SW 1271 (cell line): ENCODE measurements at regions not wholly inside any gene's neighbourhood (a gene's known extent, or its start where the extent isn't known, plus 50 kb on each side); places are given as distances from the start of the nearest gene placed in this dataset.
A peak's percentile ranks its signal among the peaks of the same experiment; 100 is the strongest.
"Not testable (repeated sequence)": the region's sequence is repeated elsewhere in the genome, so short reads cannot be mapped to it uniquely, and the experiment has no call there.

ENCODE experiments used
- DNase-seq, 2 experiments: peaks; one replicate each; lab custom pipeline; 2025; lab: John Stamatoyannopoulos, UW

GRCh38 chrX:114006664-114007063 lies 577.2 kb upstream of the HTR2C start:
- no peak for DNase-seq

- no peak for DNase-seq
These were observed 587.1 kb upstream of the HTR2C start for GRCh38 chrX:113996781-113997180.

DNA sequence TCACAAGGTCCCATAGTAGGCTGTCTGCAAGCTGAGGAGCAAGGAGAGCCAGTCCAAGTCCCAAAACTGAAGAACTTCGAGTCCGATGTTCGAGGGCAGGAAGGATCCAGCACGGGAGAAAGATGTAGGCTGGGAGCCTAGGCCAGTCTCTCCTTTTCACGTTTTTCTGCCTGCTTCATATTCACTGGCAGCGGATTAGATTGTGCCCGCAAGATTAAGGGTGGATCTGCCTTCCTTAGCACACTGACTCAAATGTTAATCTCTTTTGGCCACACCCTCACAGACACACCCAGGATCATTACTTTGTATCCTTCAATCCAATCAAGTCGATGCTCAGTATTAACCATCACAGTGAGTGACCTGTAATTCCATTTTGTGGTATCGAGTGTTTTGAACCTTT lies 592.2 kb upstream of the HTR2C start:
- not testable (repeated sequence) for DNase-seq

DNA sequence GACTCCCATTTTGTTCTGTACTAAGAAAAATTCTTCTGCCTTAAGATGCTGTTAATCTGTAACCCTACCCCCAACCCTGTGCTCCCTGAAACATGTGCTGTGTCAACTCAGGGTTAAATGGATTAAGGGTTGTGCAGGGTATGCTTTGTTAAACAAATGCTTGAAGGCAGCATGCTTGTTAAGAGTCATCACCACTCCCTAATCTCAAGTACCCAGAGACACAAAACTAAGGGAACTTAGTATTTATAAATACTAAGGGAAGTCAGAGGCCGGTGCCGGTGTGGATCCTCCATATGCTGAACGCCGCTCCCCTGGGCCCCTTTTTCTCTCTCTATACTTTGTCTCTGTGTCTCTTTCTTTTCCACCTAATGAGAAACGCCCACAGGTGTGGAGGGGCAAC lies 593.2 kb upstream of the HTR2C start:
- DNase-seq: not testable (repeated sequence)

- not testable (repeated sequence) for DNase-seq
These were observed 595.5 kb upstream of the HTR2C start for GRCh38 chrX:113988315-113988935.

- DNase-seq: no peak
These were observed 597.5 kb upstream of the HTR2C start for GRCh38 chrX:113986427-113986826.

DNA sequence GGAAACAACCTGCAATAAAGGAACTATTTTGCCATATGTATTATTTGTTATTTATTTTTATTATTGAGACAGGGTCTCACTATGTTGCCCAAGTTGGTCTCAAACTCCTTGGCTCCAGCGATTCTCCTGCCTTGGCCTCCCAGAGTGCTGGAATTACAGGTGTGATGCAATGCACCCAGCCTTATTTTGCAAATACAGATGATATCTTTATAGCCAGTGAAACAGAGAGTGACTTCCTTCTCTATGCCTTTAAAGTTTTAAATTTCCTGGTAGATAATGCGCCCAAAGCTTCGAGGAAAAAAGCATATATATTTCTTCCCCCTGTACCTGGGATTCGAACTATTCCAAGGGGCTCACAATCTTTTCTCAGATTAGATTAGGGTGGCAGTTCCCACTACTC lies 601.1 kb upstream of the HTR2C start:
- no peak for DNase-seq

- no peak for DNase-seq
These were observed 602.9 kb upstream of the HTR2C start for GRCh38 chrX:113980953-113981352.

GRCh38 chrX:113977887-113978286 lies 606.0 kb upstream of the HTR2C start:
- no peak for DNase-seq

- DNase-seq: no peak
These were observed 608.4 kb upstream of the HTR2C start for GRCh38 chrX:113975441-113975840.

DNA sequence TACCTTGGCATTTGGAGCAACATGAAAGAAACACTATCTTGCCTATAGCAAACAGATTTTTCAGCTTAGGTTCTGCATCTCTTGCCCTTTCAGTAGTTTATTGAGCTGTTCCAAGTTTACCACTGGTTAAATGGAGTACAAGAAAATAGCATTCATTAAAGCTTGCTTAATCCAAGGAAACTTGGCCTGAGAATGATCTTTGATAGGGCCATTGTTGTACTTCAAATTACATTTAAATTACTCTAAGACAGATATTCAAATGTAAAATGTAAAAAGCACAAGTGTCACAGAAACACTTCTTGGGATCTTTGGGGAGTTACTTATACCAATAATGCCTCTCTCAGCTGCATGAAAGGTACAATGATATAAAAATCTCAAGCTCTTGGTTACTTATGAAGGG lies 609.0 kb upstream of the HTR2C start:
- DNase-seq: no peak

- no peak for DNase-seq
These were observed 610.2 kb upstream of the HTR2C start for GRCh38 chrX:113973706-113974105.

DNA sequence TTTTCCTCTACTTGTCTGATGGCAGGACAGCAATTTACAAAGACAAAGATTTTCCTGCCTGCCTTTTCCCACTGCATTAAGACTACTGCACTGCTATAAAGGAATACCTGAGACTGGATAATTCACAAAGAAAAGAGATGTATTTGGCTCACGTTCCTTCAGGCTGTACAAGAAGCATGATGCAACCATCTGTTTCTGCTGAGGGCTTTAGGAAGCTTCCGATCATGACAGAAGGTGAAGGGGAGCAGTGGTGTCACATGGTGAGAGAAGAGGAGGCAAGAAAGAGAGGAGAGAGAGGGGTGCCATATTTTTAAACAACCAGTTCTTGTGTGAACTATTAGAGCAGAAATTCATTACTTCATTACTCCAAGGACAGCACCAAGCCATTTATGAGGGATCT lies 617.1 kb upstream of the HTR2C start:
- DNase-seq: no peak

DNA sequence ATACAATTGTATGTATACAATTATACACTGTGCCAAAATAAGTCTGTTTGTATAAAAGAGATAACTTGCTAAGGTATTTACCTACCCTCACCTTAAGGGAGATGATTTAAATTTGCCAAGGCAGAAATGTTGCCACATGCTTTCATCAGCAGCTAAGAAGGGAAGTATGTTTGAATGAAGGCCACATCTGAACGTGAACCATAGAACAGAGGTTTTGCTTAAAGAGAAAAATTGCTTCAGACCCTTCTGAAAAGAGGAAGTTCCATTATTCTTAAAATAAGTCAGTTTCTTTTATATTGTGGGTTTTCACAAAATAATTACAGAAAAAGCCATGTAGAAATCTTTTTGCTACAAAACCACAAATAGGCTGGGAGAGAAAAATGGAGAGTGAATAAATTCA lies 621.5 kb upstream of the HTR2C start:
- no peak for DNase-seq

DNA sequence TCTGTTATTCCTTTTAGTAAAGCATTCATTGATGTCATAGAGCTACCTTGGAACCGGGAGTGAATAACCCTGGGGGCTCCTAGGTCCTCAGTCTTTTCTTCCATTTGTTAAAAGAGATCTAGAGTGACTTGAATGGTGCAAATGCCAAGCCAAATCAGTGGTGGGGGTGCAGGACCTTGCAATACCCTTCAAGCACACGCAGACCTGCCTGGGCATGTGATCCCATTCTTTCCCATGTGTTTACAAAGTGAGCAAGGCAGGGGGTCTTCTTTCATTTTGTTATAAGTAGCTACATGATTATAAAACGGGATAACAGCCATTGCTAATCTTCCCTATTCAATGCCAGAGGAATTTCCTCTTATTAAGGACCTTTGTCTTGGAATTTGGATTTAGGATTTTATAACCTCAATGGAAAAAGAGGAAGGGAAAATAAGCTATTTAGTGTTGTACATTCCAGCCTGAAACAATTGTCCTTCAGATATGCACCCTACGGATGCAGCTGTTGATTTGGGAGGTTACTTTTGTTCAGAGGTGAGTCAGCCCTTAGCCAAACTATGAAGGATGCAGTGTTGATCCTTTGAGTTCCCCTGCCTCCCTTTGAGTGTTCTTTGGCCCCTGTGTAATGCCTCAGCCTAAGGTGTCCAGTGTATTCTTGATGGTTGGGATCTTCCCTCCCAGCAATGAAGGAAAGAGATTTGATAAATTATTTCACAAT lies 623.8 kb upstream of the HTR2C start:
- DNase-seq: no peak

- no peak for DNase-seq
These were observed 627.0 kb upstream of the HTR2C start for GRCh38 chrX:113956936-113957335.

GRCh38 chrX:113954297-113954696 lies 629.6 kb upstream of the HTR2C start:
- DNase-seq: no peak

DNA sequence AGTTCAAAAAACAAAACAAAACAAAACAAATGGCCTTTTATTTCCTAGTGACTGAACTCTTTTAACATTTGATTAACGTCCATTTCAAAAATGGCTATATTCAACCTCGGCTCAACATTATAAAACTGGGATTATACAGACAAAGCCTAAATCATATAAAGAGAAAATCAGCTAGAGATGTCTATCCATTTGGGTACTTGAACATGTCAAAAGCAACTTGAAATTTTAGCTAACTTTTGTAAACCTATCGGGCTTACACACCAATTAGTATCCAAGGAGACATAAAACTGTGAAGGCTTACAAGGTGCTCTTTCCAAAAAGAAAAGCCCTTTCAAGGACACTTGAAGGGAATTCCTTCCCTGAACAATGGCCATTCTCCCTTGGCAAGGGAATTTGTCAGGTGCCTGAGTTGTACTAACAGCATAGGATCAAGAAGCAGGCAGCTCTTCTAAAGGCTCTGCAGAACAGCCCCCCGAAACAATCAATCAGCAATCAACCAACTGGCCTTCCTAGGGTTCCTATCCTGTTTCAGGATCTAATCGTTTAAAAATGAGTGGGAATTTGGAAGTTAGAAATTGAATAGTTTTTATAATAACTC lies 633.7 kb upstream of the HTR2C start:
- DNase-seq: no peak

- no peak for DNase-seq
These were observed 636.3 kb upstream of the HTR2C start for GRCh38 chrX:113947548-113947947.

- DNase-seq: no peak
These were observed 648.4 kb upstream of the HTR2C start for GRCh38 chrX:113935518-113935917.

DNA sequence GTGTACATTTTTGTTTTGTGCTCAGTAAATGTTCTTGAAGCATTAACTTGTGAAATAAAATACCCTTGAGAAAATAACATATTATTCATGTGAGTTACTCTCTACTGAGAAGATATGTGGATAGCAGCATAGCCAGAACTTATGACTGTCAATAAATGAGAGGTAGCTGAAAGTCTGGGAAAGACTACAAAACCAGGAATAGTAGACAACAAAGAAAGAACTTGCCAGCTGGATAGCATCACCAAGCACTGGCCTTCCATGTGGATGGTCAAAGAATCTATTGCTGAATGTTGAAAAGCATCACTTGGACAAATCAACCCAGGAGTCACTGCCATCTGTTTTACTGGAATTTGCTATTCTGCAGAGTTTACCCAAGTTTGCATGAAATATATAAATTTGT lies 650.0 kb upstream of the HTR2C start:
- no peak for DNase-seq

DNA sequence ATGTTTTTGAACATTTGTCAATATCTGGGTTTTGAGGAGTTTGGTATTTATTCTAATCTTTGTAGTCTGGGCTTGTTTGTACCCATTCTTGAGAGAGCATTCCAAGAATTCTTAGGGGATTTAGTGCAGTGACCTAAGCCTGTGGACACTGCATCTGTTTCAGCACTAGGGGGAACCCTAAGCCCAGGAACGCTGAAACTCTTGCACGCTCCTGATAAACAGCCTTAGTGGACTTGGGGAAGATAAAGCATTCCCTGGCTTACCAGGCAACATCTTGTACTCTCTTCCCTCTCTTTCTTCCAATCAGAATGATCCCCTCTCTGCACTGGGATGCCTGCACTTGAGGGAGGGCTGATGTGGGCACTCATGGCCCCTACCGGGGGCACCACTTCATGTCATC lies 654.9 kb upstream of the HTR2C start:
- peak; percentile 0 to 4 for DNase-seq

DNA sequence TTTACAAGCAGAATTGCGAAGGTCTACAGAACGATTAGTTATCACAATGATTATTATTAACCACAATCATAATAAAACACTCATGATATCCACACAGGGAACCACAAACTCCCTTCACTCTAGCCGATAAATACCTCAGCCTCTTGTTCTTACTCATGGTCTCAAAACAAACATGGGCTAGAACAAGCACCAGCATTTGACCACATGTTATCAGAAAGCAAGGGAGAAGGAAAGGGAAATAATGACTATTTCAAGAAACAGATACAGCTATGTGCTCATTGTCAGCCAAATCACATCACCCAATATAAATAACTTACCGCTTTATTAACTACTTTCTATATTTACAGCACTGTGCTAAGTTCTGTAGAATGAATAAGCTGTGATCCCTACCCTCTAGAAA lies 663.2 kb upstream of the HTR2C start:
- no peak for DNase-seq

GRCh38 chrX:113919387-113919786 lies 664.5 kb upstream of the HTR2C start:
- no peak for DNase-seq
